ENCODE measurements at regions not wholly inside any gene's neighbourhood (a gene's known extent, or its start where the extent isn't known, plus 50 kb on each side); places are given as distances from the start of the nearest gene placed in this dataset.

- Histone ChIP-seq H3K36me3 (replicated peaks; ENCODE audit: insufficient read depth, low read depth) (no peaks in the 10 kb centered on the region), H3K79me2 (no peaks in the 10 kb centered on the region), H4K20me1 (ENCODE audit: insufficient read depth, poor library complexity, severe bottlenecking) (no peaks in the 10 kb centered on the region), H3K27ac (no peak overlapping the region), H3K9me2 (replicated peaks; ENCODE audit: insufficient read depth) (no peaks in the 10 kb centered on the region), H3K4me1 (ENCODE audit: insufficient read depth) (no peaks in the 10 kb centered on the region), H3K4me3 (no peak overlapping the region), H3K27me3 (no peaks in the 10 kb centered on the region), H2AFZ (no peak overlapping the region), H3K4me2 (no peak overlapping the region), H3K9me3 (ENCODE audit: low read depth) (no peaks in the 10 kb centered on the region)
- WGBS (ENCODE audit: low lambda C conversion rate, missing lambda C conversion rate): 99% methylated on average over 3 of the region's 3 CpGs
- TF ChIP-seq CTCF (IDR thresholded peaks at IDR 0.05; ENCODE audit: poor library complexity) (no peak), EZH2phosphoT487 (IDR thresholded peaks at IDR 0.05; ENCODE audit: low read depth, severe bottlenecking, unreplicated experiment) (no peak), EZH2 (IDR thresholded peaks at IDR 0.05; ENCODE audit: borderline replicate concordance) (no peak)
- no peak for DNase-seq (ENCODE audit: low spot score)
Measured at GRCh38 chr2:138207074-138207930, 243.0 kb downstream of the HNMT start.

- Histone ChIP-seq H3K4me2 (no peak overlapping the region), H3K9me3 (ENCODE audit: low read depth) (no peaks in the 10 kb centered on the region), H3K4me1 (ENCODE audit: insufficient read depth) (no peaks in the 10 kb centered on the region), H2AFZ (no peak overlapping the region), H4K20me1 (ENCODE audit: insufficient read depth, poor library complexity, severe bottlenecking) (no peaks in the 10 kb centered on the region), H3K4me3 (no peak overlapping the region), H3K79me2 (no peaks in the 10 kb centered on the region), H3K27ac (no peak overlapping the region), H3K27me3 (no peaks in the 10 kb centered on the region), H3K9me2 (replicated peaks; ENCODE audit: insufficient read depth) (no peaks in the 10 kb centered on the region), H3K36me3 (replicated peaks; ENCODE audit: insufficient read depth, low read depth) (no peaks in the 10 kb centered on the region)
- no peak for DNase-seq (ENCODE audit: low spot score)
- TF ChIP-seq EZH2phosphoT487 (IDR thresholded peaks at IDR 0.05; ENCODE audit: low read depth, severe bottlenecking, unreplicated experiment) (no peak), CTCF (IDR thresholded peaks at IDR 0.05; ENCODE audit: poor library complexity) (no peak), EZH2 (IDR thresholded peaks at IDR 0.05; ENCODE audit: borderline replicate concordance) (no peak)
- 83% methylated on average over 3 of the region's 3 CpGs for WGBS (ENCODE audit: low lambda C conversion rate, missing lambda C conversion rate)
Measured at GRCh38 chr2:138209009-138209408, 244.7 kb downstream of the HNMT start.

- Histone ChIP-seq H3K27me3 (no peaks in the 10 kb centered on the region), H3K4me3 (no peak overlapping the region), H3K27ac (no peak overlapping the region), H3K4me2 (no peak overlapping the region), H3K79me2 (no peaks in the 10 kb centered on the region), H3K36me3 (replicated peaks; ENCODE audit: insufficient read depth, low read depth) (no peaks in the 10 kb centered on the region), H3K4me1 (ENCODE audit: insufficient read depth) (no peaks in the 10 kb centered on the region), H4K20me1 (ENCODE audit: insufficient read depth, poor library complexity, severe bottlenecking) (no peaks in the 10 kb centered on the region), H3K9me3 (ENCODE audit: low read depth) (no peaks in the 10 kb centered on the region), H3K9me2 (replicated peaks; ENCODE audit: insufficient read depth) (no peaks in the 10 kb centered on the region), H2AFZ (no peak overlapping the region)
- DNase-seq (ENCODE audit: low spot score): no peak
- TF ChIP-seq EZH2 (IDR thresholded peaks at IDR 0.05; ENCODE audit: borderline replicate concordance) (no peak), CTCF (IDR thresholded peaks at IDR 0.05; ENCODE audit: poor library complexity) (no peak), EZH2phosphoT487 (IDR thresholded peaks at IDR 0.05; ENCODE audit: low read depth, severe bottlenecking, unreplicated experiment) (no peak)
- 85% methylated on average over 2 of the region's 2 CpGs for WGBS (ENCODE audit: low lambda C conversion rate, missing lambda C conversion rate)
Measured at GRCh38 chr2:138210487-138210886, 246.2 kb downstream of the HNMT start.

Data from hepatocyte (in vitro differentiated cells).